Suprapubic skin (tissue), 4 donors: ENCODE measurements at regions not wholly inside any gene's neighbourhood (a gene's known extent, or its start where the extent isn't known, plus 50 kb on each side); places are given as distances from the start of the nearest gene placed in this dataset.

Experiments
- DNase-seq, 2 donors: peaks; one replicate each; pipeline ENCODE4 v3.0.0-alpha.2; 2019; ENCODE audit warnings: low spot score in 2 of 2
- H3K27ac ChIP-seq: fragments of 200-600 bp; sonication (generic); one replicate; pipeline ENCODE4 v1.5.1; 2019
- H3K27me3 ChIP-seq: fragments of 200-600 bp; sonication (generic); one replicate; pipeline ENCODE4 v1.5.1; 2019
- H3K36me3 ChIP-seq: fragments of 200-600 bp; sonication (generic); one replicate; pipeline ENCODE4 v1.5.1; 2019
- H3K4me1 ChIP-seq: fragments of 200-600 bp; sonication (generic); one replicate; pipeline ENCODE4 v1.5.1; 2019
- H3K4me3 ChIP-seq: fragments of 200-600 bp; sonication (generic); one replicate; pipeline ENCODE4 v1.5.1; 2019; ENCODE audit warnings: mild to moderate bottlenecking
- H3K9me3 ChIP-seq: fragments of 200-600 bp; sonication (generic); one replicate; pipeline ENCODE4 v1.5.1; 2019
- EP300 ChIP-seq: sonication (generic); formaldehyde crosslinking; IDR thresholded peaks from one replicate; pipeline ENCODE4 v1.6.1; 2017; ENCODE audit warnings: antibody characterized with exemption
- POLR2A ChIP-seq, 2 donors: fragments of 450-650 bp; IDR thresholded peaks; one replicate each; pipeline ENCODE4 v1.6.1; 2017; ENCODE audit warnings: antibody characterized with exemption in 2 of 2, mild to moderate bottlenecking in 2 of 2, moderate library complexity in 2 of 2
- POLR2AphosphoS5 ChIP-seq, 3 donors: sonication (generic); formaldehyde crosslinking; IDR thresholded peaks; one replicate each; pipeline ENCODE4 v1.6.1; 2017; ENCODE audit warnings: antibody characterized with exemption in 3 of 3
- WGBS: methylation state at CpG from one replicate; pipeline ENCODE4 v1.1.5; 2018; 5-methylcytosine and 5-hydroxymethylcytosine counted together
- TF ChIP-seq, protein P1 (sequence below), 2 donors: fragments of 200-600 bp in 1 of 2; fragments of 450-650 bp in 1 of 2; sonication (generic) in 1 of 2; IDR thresholded peaks; one replicate each; pipeline ENCODE4 v1.5.1; 2016 to 2019; ENCODE audit warnings: antibody characterized with exemption in 2 of 2, mild to moderate bottlenecking in 1 of 2, moderate library complexity in 1 of 2

DNA sequence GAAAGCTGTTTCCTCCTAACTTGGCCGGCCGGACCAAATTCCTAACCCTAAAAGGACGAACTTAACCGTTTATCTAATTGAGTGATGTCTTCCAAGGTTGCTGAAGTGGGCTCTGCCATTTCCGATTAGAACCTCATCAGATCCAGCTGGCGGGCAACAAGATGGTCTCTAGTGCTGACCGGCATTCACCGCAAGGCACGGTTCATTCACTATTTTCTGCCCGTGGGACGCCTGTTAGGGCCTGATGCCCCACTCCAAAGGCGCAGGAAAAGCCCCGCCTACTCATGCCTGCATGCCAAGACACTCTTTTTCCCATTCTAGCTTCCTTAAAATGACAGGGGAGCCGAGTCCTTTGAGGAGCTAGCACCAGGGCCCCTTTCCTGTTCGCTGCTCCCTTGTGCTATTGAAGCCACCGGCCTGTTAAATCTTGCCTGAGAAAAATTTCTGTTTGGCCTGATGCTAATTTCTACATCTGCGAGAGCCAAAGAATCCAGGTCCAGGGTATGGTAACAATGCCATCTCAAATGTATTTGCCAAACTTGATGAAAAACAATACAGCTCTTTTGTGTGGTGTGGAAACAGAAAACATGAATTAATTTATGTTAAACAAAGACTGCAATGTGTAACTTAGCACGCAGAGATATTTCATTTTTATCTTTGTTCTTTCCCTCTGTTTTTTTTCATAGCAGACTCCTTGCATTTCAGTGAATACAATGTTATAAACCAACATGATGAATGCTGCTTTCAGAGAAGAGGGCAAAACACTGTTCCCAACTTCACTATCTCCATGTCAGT, 1071.2 kb upstream of the USP15 start:
- Histone ChIP-seq H3K36me3 (no peaks in the 10 kb centered on the region), H3K4me3 (no peak overlapping the region), H3K9me3 (no peaks in the 10 kb centered on the region), H3K27ac (no peak overlapping the region), H3K27me3 (no peaks in the 10 kb centered on the region), H3K4me1 (no peaks in the 10 kb centered on the region)
- TF ChIP-seq EP300 (no peak), POLR2AphosphoS5 (IDR thresholded peaks at IDR 0.05) (no peak), POLR2A (IDR thresholded peaks at IDR 0.05) (no peak)
- TF ChIP-seq, protein P1, sequence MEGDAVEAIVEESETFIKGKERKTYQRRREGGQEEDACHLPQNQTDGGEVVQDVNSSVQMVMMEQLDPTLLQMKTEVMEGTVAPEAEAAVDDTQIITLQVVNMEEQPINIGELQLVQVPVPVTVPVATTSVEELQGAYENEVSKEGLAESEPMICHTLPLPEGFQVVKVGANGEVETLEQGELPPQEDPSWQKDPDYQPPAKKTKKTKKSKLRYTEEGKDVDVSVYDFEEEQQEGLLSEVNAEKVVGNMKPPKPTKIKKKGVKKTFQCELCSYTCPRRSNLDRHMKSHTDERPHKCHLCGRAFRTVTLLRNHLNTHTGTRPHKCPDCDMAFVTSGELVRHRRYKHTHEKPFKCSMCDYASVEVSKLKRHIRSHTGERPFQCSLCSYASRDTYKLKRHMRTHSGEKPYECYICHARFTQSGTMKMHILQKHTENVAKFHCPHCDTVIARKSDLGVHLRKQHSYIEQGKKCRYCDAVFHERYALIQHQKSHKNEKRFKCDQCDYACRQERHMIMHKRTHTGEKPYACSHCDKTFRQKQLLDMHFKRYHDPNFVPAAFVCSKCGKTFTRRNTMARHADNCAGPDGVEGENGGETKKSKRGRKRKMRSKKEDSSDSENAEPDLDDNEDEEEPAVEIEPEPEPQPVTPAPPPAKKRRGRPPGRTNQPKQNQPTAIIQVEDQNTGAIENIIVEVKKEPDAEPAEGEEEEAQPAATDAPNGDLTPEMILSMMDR (IDR thresholded peaks at IDR 0.05) = no peak
- no peak for DNase-seq
- WGBS = 75% methylated on average over 14 of the region's 18 CpGs

DNA sequence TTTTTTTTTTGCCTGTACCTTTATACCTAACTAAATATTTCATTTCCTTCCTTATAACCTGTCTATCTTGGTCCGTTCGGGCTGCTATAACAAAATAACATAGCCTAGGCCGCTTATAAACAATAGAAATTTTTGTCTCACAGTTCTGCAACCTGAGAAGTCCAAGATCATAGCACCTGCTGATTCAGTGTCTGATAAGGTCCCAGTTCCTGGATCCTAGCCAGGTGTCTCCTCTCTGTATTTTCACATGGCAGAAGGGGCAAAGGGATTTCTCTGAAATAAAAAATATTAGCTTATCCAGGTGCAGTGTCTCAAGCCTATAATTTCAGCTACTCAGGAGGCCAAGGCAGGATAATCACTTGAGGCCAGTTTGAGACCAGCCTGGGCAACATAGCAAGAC, 1046.6 kb upstream of the USP15 start:
- TF ChIP-seq POLR2AphosphoS5 (IDR thresholded peaks at IDR 0.05) (no peak), EP300 (no peak), POLR2A (IDR thresholded peaks at IDR 0.05) (no peak)
- TF ChIP-seq, protein P1 (IDR thresholded peaks at IDR 0.05) = no peak
- WGBS = 77% methylated on average over 3 of the region's 3 CpGs

GRCh38 chr12:61220337-61220736, 1039.9 kb upstream of the USP15 start:
- DNase-seq = no peak
- Histone ChIP-seq H3K4me3 (no peak overlapping the region), H3K4me1 (no peaks in the 10 kb centered on the region), H3K27ac (no peak overlapping the region), H3K36me3 (no peaks in the 10 kb centered on the region), H3K9me3 (no peaks in the 10 kb centered on the region), H3K27me3 (no peaks in the 10 kb centered on the region)
- WGBS = 94% methylated on average over 4 of the region's 4 CpGs
- TF ChIP-seq POLR2A (IDR thresholded peaks at IDR 0.05) (no peak), POLR2AphosphoS5 (IDR thresholded peaks at IDR 0.05) (no peak), EP300 (no peak)
- TF ChIP-seq, protein P1 (IDR thresholded peaks at IDR 0.05) = no peak

More for the DNA sequence above, 1046.6 kb upstream of the USP15 start:
- H3K27me3 ChIP-seq = no peaks in the 10 kb centered on the region
- H3K4me1 ChIP-seq = no peaks in the 10 kb centered on the region
- H3K27ac ChIP-seq = no peak overlapping the region
- H3K9me3 ChIP-seq = no peaks in the 10 kb centered on the region
- no peak overlapping the region for H3K4me3 ChIP-seq
- H3K36me3 ChIP-seq = no peaks in the 10 kb centered on the region
- no peak for DNase-seq

- TF ChIP-seq EP300 (no peak), POLR2A (IDR thresholded peaks at IDR 0.05) (no peak), POLR2AphosphoS5 (IDR thresholded peaks at IDR 0.05) (no peak)
- TF ChIP-seq, protein P1 (IDR thresholded peaks at IDR 0.05) = no peak
- Histone ChIP-seq H3K27me3 (no peaks in the 10 kb centered on the region), H3K4me1 (no peaks in the 10 kb centered on the region), H3K4me3 (no peak overlapping the region), H3K27ac (no peak overlapping the region), H3K36me3 (no peaks in the 10 kb centered on the region), H3K9me3 (peaks cover 5% of the 10 kb centered on the region)
- no peak for DNase-seq
- WGBS = 86% methylated on average over 5 of the region's 5 CpGs
Measured at GRCh38 chr12:61232040-61232439, 1028.2 kb upstream of the USP15 start.

DNA sequence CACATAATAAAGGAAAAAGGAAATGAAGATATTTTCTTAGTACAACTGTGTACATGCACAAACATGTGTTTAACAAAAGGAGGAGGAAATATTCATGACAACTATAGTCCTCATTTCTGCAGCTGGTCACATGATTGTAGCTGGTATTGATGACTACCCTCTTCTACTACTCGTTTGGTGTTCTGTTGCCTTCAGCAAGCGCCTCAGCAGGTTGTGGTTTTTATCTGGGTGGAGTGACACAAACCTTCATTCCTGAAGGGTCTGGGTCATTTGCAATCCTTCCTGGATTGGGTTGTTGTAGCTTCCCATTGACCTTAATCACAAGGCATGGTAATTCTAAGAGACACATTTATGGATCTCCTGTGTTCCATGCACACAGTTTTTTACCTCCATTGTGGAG, 1009.9 kb upstream of the USP15 start:
- WGBS = 84% methylated on average over 2 of the region's 2 CpGs
- no peak for DNase-seq
- Histone ChIP-seq H3K9me3 (no peaks in the 10 kb centered on the region), H3K36me3 (no peaks in the 10 kb centered on the region), H3K27me3 (no peaks in the 10 kb centered on the region), H3K4me1 (no peaks in the 10 kb centered on the region), H3K4me3 (no peak overlapping the region), H3K27ac (no peak overlapping the region)
- TF ChIP-seq POLR2AphosphoS5 (IDR thresholded peaks at IDR 0.05) (no peak), EP300 (no peak), POLR2A (IDR thresholded peaks at IDR 0.05) (no peak)
- TF ChIP-seq, protein P1 (IDR thresholded peaks at IDR 0.05) = no peak
